ENCODE measurements at regions not wholly inside any gene's neighbourhood (a gene's known extent, or its start where the extent isn't known, plus 50 kb on each side); places are given as distances from the start of the nearest gene placed in this dataset.

DNA sequence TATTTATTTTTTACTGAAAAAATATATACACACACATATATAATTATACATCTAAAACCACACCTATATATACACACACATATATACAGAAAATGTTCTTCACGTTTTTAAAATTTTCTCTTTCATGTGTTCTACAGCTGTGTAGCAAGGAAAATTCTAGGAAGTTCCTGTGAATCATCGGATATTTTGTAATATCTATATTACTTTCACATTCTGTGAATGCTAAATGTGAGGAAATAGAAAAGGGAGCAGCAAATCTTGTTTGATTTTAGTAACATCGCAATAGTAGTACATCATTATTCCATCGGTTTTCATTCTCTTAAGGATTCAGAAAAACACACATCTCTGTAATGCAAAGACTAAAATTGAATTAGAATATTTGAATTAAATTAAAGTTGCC is 836.8 kb upstream of the NECTIN3 start:
- TF ChIP-seq, protein P1, sequence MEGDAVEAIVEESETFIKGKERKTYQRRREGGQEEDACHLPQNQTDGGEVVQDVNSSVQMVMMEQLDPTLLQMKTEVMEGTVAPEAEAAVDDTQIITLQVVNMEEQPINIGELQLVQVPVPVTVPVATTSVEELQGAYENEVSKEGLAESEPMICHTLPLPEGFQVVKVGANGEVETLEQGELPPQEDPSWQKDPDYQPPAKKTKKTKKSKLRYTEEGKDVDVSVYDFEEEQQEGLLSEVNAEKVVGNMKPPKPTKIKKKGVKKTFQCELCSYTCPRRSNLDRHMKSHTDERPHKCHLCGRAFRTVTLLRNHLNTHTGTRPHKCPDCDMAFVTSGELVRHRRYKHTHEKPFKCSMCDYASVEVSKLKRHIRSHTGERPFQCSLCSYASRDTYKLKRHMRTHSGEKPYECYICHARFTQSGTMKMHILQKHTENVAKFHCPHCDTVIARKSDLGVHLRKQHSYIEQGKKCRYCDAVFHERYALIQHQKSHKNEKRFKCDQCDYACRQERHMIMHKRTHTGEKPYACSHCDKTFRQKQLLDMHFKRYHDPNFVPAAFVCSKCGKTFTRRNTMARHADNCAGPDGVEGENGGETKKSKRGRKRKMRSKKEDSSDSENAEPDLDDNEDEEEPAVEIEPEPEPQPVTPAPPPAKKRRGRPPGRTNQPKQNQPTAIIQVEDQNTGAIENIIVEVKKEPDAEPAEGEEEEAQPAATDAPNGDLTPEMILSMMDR (conservative IDR thresholded peaks at IDR 0.05), result no peak
- DNase-seq (ENCODE audit: extremely low spot score, unreplicated experiment), result no peak
- H3K9me3 Mint-ChIP-seq, result no peaks in the 10 kb centered on the region
- no peak overlapping the region for H3K27ac Mint-ChIP-seq
- no peaks in the 10 kb centered on the region for H3K4me1 Mint-ChIP-seq (ENCODE audit: unreplicated experiment)
- H3K27me3 Mint-ChIP-seq, result no peaks in the 10 kb centered on the region
- no peaks in the 10 kb centered on the region for H3K36me3 Mint-ChIP-seq
- no peak overlapping the region for H3K4me3 Mint-ChIP-seq

DNA sequence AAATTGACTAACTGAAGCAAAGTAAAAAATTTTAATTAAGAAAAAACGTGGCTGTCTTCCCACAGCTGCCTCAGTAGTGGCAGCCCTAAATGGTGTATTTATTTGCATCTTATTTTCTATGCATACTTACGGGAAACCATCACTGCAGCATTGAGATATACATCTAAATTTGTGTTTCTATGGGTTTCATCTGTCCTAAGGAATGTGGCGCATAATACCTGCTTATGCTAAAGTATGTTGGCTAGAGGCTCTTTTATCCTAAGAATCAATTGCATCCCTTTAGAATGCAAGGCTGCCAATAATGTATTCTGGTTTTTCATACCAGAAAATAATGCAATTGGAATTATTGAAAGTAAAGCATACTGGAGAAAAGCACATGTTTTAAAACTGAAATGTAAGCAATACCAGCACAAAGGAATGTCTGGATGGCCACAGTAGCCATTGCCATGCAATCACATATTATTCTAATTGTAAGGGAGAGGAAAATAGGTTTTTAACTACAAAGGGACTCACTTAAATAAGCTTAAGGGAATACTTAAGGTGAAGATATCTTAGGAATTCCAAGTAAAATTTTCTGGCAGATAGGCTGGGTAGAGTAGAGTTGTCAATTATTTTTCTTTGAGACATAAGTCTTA is 834.5 kb upstream of the NECTIN3 start:
- Mint-ChIP-seq H3K36me3 (no peaks in the 10 kb centered on the region), H3K27ac (no peak overlapping the region), H3K4me3 (no peak overlapping the region)

DNA sequence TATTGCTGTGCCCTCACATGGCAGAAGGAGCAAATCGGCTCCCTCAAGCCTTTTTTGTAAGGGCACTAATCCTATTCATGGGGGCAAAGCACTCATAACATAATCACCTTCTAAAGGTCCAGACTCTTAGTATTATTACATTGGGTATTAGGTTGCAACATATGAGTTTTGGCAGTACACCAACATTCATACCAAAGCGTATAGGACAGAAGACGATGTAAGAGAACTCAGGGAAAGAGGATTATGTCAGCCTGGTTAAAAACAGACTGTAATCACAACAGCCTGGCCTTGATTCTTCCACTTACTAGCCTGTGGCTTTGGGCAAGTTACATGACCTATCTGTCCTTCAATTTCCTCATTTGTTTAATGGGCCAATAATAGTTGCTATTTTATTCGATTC is 828.5 kb upstream of the NECTIN3 start:
- Mint-ChIP-seq H3K4me3 (no peak overlapping the region), H3K9me3 (peaks cover 4% of the 10 kb centered on the region), H3K27ac (no peak overlapping the region), H3K27me3 (no peaks in the 10 kb centered on the region), H3K36me3 (no peaks in the 10 kb centered on the region), H3K4me1 (ENCODE audit: unreplicated experiment) (peaks cover 4% of the 10 kb centered on the region)
- no peak for DNase-seq (ENCODE audit: extremely low spot score, unreplicated experiment)
- TF ChIP-seq, protein P1 (conservative IDR thresholded peaks at IDR 0.05), result no peak

More for the DNA sequence above, 834.5 kb upstream of the NECTIN3 start:
- H3K4me1 Mint-ChIP-seq (ENCODE audit: unreplicated experiment), result no peaks in the 10 kb centered on the region
- H3K27me3 Mint-ChIP-seq, result no peaks in the 10 kb centered on the region
- TF ChIP-seq, protein P1 (conservative IDR thresholded peaks at IDR 0.05), result no peak
- H3K9me3 Mint-ChIP-seq, result no peaks in the 10 kb centered on the region
- DNase-seq (ENCODE audit: extremely low spot score, unreplicated experiment), result no peak

DNA sequence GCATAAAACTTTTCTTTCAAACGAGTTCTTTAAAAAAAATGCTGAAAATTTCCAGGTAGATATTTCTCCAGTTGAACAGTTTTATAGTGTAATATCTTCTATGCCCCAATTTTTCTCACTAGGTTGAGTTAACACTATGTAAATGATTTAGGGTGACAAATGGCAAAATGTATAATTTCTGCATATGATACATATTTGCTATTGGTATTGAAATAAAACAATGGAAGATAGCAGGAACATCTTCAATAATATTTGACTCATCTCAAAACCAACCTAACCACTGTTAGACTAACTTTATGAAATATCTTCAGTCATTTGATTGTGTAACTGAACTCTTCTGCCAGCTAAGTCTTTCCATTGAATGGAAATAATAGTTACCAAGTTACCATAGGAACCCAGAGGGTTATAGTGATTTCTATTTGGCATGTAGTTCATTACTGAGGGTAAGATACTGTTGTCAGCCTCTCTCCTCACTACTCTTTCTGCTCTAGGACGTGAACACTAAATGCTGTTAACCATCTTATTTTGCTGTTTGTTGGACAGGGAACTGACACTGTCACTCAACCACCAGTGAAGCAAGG is 824.7 kb upstream of the NECTIN3 start:
- Mint-ChIP-seq H3K36me3 (no peaks in the 10 kb centered on the region), H3K4me1 (ENCODE audit: unreplicated experiment) (peaks cover 4% of the 10 kb centered on the region), H3K27me3 (no peaks in the 10 kb centered on the region), H3K4me3 (no peak overlapping the region), H3K9me3 (peaks cover 4% of the 10 kb centered on the region), H3K27ac (no peak overlapping the region)
- TF ChIP-seq, protein P1 (conservative IDR thresholded peaks at IDR 0.05), result no peak
- no peak for DNase-seq (ENCODE audit: extremely low spot score, unreplicated experiment)

DNA sequence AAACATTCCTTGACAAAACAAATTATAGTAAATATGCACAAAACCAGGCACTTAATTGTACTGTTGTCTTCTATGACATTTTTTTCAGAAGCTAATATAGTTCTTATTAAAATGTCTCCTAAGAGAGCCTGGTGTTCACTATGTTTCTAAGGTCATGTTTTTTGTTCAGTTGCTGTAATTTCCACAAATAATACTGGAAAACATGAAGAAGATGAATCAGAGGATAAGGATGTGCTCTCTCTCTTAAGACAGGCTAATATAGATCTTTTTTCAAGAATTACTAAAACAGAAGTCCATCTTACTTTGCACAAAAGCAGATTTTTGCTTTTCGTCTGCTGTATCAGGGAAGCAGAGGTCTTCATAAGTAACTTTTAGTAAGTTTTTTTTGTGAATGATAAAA is 823.0 kb upstream of the NECTIN3 start:
- Mint-ChIP-seq H3K9me3 (peaks cover 4% of the 10 kb centered on the region), H3K4me3 (no peak overlapping the region), H3K27me3 (no peaks in the 10 kb centered on the region), H3K27ac (no peak overlapping the region), H3K4me1 (ENCODE audit: unreplicated experiment) (peaks cover 4% of the 10 kb centered on the region), H3K36me3 (no peaks in the 10 kb centered on the region)
- TF ChIP-seq, protein P1 (conservative IDR thresholded peaks at IDR 0.05), result no peak
- DNase-seq (ENCODE audit: extremely low spot score, unreplicated experiment), result no peak
